Panc1 (cell line): ENCODE measurements at regions not wholly inside any gene's neighbourhood (a gene's known extent, or its start where the extent isn't known, plus 50 kb on each side); places are given as distances from the start of the nearest gene placed in this dataset.

ENCODE experiments used
- POLR2AphosphoS5 ChIP-seq: IDR thresholded peaks from 2 replicates; pipeline ENCODE4 v1.6.1; 2012; ENCODE audit warnings: mild to moderate bottlenecking, low read depth, low read length, moderate library complexity
- SIN3A ChIP-seq: IDR thresholded peaks from 2 replicates; pipeline ENCODE4 v1.6.1; 2012; ENCODE audit warnings: low read depth, mild to moderate bottlenecking, low read length, moderate library complexity, borderline replicate concordance; ENCODE audit not compliant: insufficient read depth
- TCF7L2 ChIP-seq: IDR thresholded peaks from 2 replicates; pipeline ENCODE4 v1.6.1; 2011; ENCODE audit warnings: mild to moderate bottlenecking, low read depth, low read length, inconsistent platforms
- TF ChIP-seq, protein P1 (sequence below): fragments of 450-650 bp; IDR thresholded peaks from 2 replicates; pipeline ENCODE4 v1.5.1; 2017; ENCODE audit warnings: mild to moderate bottlenecking
- TF ChIP-seq, protein P2 (sequence below), 2 experiments: IDR thresholded peaks; 2 replicates each; pipeline ENCODE4 v1.6.1; 2011 to 2012; ENCODE audit warnings: low read depth in 2 of 2, control low read depth in 1 of 2, low read length in 1 of 2, mild to moderate bottlenecking in 1 of 2, moderate library complexity in 1 of 2; ENCODE audit not compliant: insufficient read depth in 1 of 2

DNA sequence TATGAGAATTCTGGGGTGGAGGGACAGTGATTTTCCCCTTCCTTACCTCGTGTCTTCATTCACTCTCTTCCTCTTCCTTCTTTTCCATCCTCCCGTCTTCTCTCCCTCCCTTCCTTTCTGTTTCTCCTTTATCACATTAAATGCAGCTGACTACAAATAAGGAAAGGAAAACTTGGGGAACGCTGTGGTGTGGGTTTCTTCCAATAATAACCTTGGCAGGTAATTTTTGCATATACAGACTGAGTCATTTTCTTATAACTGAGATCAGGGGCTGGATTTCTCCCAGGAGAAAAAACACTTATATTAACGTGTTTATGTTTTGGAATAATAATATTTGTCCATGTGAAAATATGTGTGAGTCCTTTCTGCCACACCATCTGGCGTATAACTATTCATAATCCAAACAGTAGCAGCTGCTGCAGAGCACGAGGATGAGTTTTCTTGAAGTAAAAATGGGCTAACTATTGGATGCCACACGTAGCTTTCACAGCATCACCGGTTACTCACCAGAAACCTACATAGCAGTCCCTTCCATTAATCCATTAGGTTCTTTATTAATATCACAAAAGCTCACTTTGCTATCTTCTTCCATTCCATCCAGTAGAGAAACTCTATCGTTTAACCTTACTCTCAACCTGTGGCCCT lies 139.2 kb upstream of the SASH1 start:
- TF ChIP-seq TCF7L2, result no peak
- no peak for TF ChIP-seq POLR2AphosphoS5
- no peak for TF ChIP-seq SIN3A
- TF ChIP-seq, protein P1, sequence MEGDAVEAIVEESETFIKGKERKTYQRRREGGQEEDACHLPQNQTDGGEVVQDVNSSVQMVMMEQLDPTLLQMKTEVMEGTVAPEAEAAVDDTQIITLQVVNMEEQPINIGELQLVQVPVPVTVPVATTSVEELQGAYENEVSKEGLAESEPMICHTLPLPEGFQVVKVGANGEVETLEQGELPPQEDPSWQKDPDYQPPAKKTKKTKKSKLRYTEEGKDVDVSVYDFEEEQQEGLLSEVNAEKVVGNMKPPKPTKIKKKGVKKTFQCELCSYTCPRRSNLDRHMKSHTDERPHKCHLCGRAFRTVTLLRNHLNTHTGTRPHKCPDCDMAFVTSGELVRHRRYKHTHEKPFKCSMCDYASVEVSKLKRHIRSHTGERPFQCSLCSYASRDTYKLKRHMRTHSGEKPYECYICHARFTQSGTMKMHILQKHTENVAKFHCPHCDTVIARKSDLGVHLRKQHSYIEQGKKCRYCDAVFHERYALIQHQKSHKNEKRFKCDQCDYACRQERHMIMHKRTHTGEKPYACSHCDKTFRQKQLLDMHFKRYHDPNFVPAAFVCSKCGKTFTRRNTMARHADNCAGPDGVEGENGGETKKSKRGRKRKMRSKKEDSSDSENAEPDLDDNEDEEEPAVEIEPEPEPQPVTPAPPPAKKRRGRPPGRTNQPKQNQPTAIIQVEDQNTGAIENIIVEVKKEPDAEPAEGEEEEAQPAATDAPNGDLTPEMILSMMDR, result no peak
- TF ChIP-seq, protein P2, sequence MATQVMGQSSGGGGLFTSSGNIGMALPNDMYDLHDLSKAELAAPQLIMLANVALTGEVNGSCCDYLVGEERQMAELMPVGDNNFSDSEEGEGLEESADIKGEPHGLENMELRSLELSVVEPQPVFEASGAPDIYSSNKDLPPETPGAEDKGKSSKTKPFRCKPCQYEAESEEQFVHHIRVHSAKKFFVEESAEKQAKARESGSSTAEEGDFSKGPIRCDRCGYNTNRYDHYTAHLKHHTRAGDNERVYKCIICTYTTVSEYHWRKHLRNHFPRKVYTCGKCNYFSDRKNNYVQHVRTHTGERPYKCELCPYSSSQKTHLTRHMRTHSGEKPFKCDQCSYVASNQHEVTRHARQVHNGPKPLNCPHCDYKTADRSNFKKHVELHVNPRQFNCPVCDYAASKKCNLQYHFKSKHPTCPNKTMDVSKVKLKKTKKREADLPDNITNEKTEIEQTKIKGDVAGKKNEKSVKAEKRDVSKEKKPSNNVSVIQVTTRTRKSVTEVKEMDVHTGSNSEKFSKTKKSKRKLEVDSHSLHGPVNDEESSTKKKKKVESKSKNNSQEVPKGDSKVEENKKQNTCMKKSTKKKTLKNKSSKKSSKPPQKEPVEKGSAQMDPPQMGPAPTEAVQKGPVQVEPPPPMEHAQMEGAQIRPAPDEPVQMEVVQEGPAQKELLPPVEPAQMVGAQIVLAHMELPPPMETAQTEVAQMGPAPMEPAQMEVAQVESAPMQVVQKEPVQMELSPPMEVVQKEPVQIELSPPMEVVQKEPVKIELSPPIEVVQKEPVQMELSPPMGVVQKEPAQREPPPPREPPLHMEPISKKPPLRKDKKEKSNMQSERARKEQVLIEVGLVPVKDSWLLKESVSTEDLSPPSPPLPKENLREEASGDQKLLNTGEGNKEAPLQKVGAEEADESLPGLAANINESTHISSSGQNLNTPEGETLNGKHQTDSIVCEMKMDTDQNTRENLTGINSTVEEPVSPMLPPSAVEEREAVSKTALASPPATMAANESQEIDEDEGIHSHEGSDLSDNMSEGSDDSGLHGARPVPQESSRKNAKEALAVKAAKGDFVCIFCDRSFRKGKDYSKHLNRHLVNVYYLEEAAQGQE (IDR thresholded peaks at IDR 0.05; ENCODE audit: insufficient read depth in 1 of 2, low read depth in 2 of 2, low read length in 1 of 2), result no peak
